HCT116 (cell line): ENCODE measurements at regions not wholly inside any gene's neighbourhood (a gene's known extent, or its start where the extent isn't known, plus 50 kb on each side); places are given as distances from the start of the nearest gene placed in this dataset.

ENCODE experiments used
- ATAC-seq: fragments of 200-7000 bp; cut with Tn5 transposase; 2 replicates; pipeline ENCODE4 v1.9.1; 2020; ENCODE audit warnings: mild to moderate bottlenecking, moderate library complexity
- BruUV-seq: library from RNA; stranded (reverse); fragments of 400-500 nt; replicated peaks from 2 replicates; lab custom pipeline; 2021; lab: Mats Ljungman, UMichigan
- CTCF ChIA-PET: fragments of 300-600 bp; sonication (Branson Sonifier 250); formaldehyde crosslinking; loops from one replicate; lab custom pipeline; 2021; ENCODE audit warnings: antibody characterized with exemption; lab: Charles Lee
- POLR2A ChIA-PET: fragments of 300-600, 350-600 bp; sonication (Branson Sonifier 250); formaldehyde crosslinking; loops from one replicate; lab custom pipeline; 2021; ENCODE audit warnings: antibody characterized with exemption; lab: Charles Lee
- RAD21 ChIA-PET, 2 experiments: fragments of 300-600 bp; sonication (Branson Sonifier 250); formaldehyde crosslinking; loops; one replicate each; lab custom pipeline; 2023; ENCODE audit warnings: low total read pairs in 2 of 2; ENCODE audit not compliant: uncharacterized antibody in 2 of 2, unreplicated experiment in 2 of 2, low non-redundant PET in 1 of 2; lab: Charles Lee
- DNase-seq: peaks from one replicate; pipeline ENCODE4 v3.0.0-alpha.2; 2010; ENCODE audit warnings: low read depth, low spot score
- H2AFZ ChIP-seq: fragments of 200-600 bp; shearing (Covaris generic), sonication (generic); 2 replicates; pipeline ENCODE4 v1.6.1; 2017; ENCODE audit warnings: low read depth, mixed run types, mixed read lengths, antibody characterized with exemption, low read length; ENCODE audit not compliant: poor library complexity, severe bottlenecking
- H3K27ac ChIP-seq: 2 replicates; pipeline ENCODE4 v1.5.1; 2012; ENCODE audit warnings: low read depth, low read length
- H3K27me3 ChIP-seq: fragments of 200-600 bp; sonication (generic); 2 replicates; pipeline ENCODE4 v1.6.1; 2016; ENCODE audit warnings: mixed run types, low read length, mixed read lengths; ENCODE audit not compliant: insufficient read depth
- H3K36me3 ChIP-seq, 2 experiments: fragments of 200-500 bp in 1 of 2; fragments of 200-600 bp in 1 of 2; sonication (Bioruptor generic) in 1 of 2; sonication (generic) in 1 of 2; 2 replicates each; pipeline versions ENCODE4 v1.5.1 to v1.6.1; 2014 to 2016; ENCODE audit warnings: low read length in 2 of 2, inconsistent platforms in 1 of 2, mixed read lengths in 1 of 2, mixed run types in 1 of 2; ENCODE audit not compliant: insufficient read depth in 2 of 2, control insufficient read depth in 1 of 2
- H3K4me1 ChIP-seq, 2 experiments: fragments of 200-600 bp in 1 of 2; sonication (generic) in 1 of 2; 2 replicates each; pipeline versions ENCODE4 v1.5.1 to v1.6.1; 2012 to 2017; ENCODE audit warnings: low read length in 2 of 2, inconsistent platforms in 1 of 2, mild to moderate bottlenecking in 1 of 2, mixed read lengths in 1 of 2, mixed run types in 1 of 2, moderate library complexity in 1 of 2; ENCODE audit not compliant: insufficient read depth in 2 of 2, control insufficient read depth in 1 of 2
- H3K4me2 ChIP-seq: fragments of 200-600 bp; sonication (generic); 2 replicates; pipeline ENCODE4 v1.6.1; 2017; ENCODE audit warnings: mixed run types, low read length, mixed read lengths
- H3K4me3 ChIP-seq, 2 experiments: fragments of 200-600 bp in 1 of 2; sonication (generic) in 1 of 2; replicated peaks in 1 of 2; 2 replicates each; pipeline ENCODE4 v1.5.1; 2011 to 2016; ENCODE audit warnings: low read length in 2 of 2, control low read depth in 1 of 2, low read depth in 1 of 2, mild to moderate bottlenecking in 1 of 2, mixed read lengths in 1 of 2, mixed run types in 1 of 2
- H3K79me2 ChIP-seq: fragments of 200-600 bp; sonication (generic); 2 replicates; pipeline ENCODE4 v1.6.1; 2017; ENCODE audit warnings: mild to moderate bottlenecking, mixed run types, low read length, moderate library complexity, mixed read lengths; ENCODE audit not compliant: insufficient read depth
- H3K9ac ChIP-seq: fragments of 200-600 bp; sonication (generic); 2 replicates; pipeline ENCODE4 v1.6.1; 2016; ENCODE audit warnings: low read length, mixed read lengths
- H3K9me2 ChIP-seq: fragments of 200-600 bp; sonication (generic), shearing (Covaris generic); 2 replicates; pipeline ENCODE4 v1.6.1; 2017; ENCODE audit warnings: mixed run types, mild to moderate bottlenecking, moderate library complexity; ENCODE audit not compliant: insufficient read depth
- H3K9me3 ChIP-seq, 2 experiments: fragments of 200-500 bp in 1 of 2; fragments of 200-600 bp in 1 of 2; sonication (Bioruptor generic) in 1 of 2; sonication (generic) in 1 of 2; 2 replicates each; pipeline ENCODE4 v1.6.1; 2014 to 2017; ENCODE audit warnings: low read length in 2 of 2, mixed read lengths in 2 of 2, inconsistent platforms in 1 of 2, low read depth in 1 of 2, mild to moderate bottlenecking in 1 of 2, mixed run types in 1 of 2, moderate library complexity in 1 of 2; ENCODE audit not compliant: control insufficient read depth in 1 of 2, insufficient read depth in 1 of 2
- H4K20me1 ChIP-seq: fragments of 200-600 bp; sonication (generic), shearing (Covaris generic); 2 replicates; pipeline ENCODE4 v1.6.1; 2017; ENCODE audit warnings: mixed run types, mild to moderate bottlenecking, moderate library complexity; ENCODE audit not compliant: insufficient read depth
- CBX3 ChIP-seq: IDR thresholded peaks from 2 replicates; pipeline ENCODE4 v1.6.1; 2012; ENCODE audit warnings: low read depth
- CEBPB ChIP-seq: IDR thresholded peaks from 2 replicates; pipeline ENCODE4 v1.6.1; 2012; ENCODE audit warnings: low read depth
- EGR1 ChIP-seq: IDR thresholded peaks from 2 replicates; pipeline ENCODE4 v1.6.1; 2012; ENCODE audit warnings: low read depth
- ELF1 ChIP-seq: IDR thresholded peaks from 2 replicates; pipeline ENCODE4 v1.6.1; 2012; ENCODE audit warnings: low read depth, borderline replicate concordance
- EZH2 ChIP-seq: fragments of 200-600 bp; sonication (generic); IDR thresholded peaks from 2 replicates; pipeline ENCODE4 v1.6.1; 2017; ENCODE audit warnings: antibody characterized with exemption, mixed run types
- FOSL1 ChIP-seq: IDR thresholded peaks from 2 replicates; pipeline ENCODE4 v1.6.1; 2012; ENCODE audit warnings: low read depth
- JUND ChIP-seq: IDR thresholded peaks from 2 replicates; pipeline ENCODE4 v1.6.1; 2012
- POLR2AphosphoS5 ChIP-seq: IDR thresholded peaks from 2 replicates; pipeline ENCODE4 v1.6.1; 2011; ENCODE audit warnings: mild to moderate bottlenecking, low read depth, low read length, moderate library complexity
- RAD21 ChIP-seq: IDR thresholded peaks from 2 replicates; pipeline ENCODE4 v1.6.1; 2012; ENCODE audit warnings: low read depth, mild to moderate bottlenecking
- SIN3A ChIP-seq: IDR thresholded peaks from 2 replicates; pipeline ENCODE4 v1.6.1; 2012; ENCODE audit warnings: low read depth
- YY1 ChIP-seq: IDR thresholded peaks from 2 replicates; pipeline ENCODE4 v1.6.1; 2011; ENCODE audit warnings: low read length, low read depth, moderate library complexity, mild to moderate bottlenecking; ENCODE audit not compliant: insufficient replicate concordance; ENCODE audit errors: extremely low read depth
- intact Hi-C: fragments of 100-400 bp; cut with micrococcal nuclease; formaldehyde crosslinking; loops from 2 replicates; pipeline ENCODE4 v1.10.0; 2022
- TF ChIP-seq, protein P1 (sequence below): IDR thresholded peaks from 2 replicates; pipeline ENCODE4 v1.6.1; 2012
- TF ChIP-seq, protein P2 (sequence below): IDR thresholded peaks from 2 replicates; pipeline ENCODE4 v1.6.1; 2012
- TF ChIP-seq, protein P3 (sequence below): IDR thresholded peaks from 2 replicates; pipeline ENCODE4 v1.6.1; 2011; ENCODE audit warnings: mild to moderate bottlenecking, low read length, moderate library complexity; ENCODE audit not compliant: insufficient replicate concordance; ENCODE audit errors: extremely low read depth
- TF ChIP-seq, protein P4 (sequence below): IDR thresholded peaks from 2 replicates; pipeline ENCODE4 v1.6.1; 2012; ENCODE audit warnings: low read depth
- TF ChIP-seq, protein P5 (sequence below), 3 experiments: fragments of 200-600 bp in 1 of 3; sonication (generic) in 1 of 3; IDR thresholded peaks in 2 of 3; conservative IDR thresholded peaks in 1 of 3; 2 replicates each; pipeline ENCODE4 v1.5.1; 2012 to 2017; ENCODE audit warnings: low read depth in 2 of 3, low read length in 2 of 3, antibody characterized with exemption in 1 of 3, borderline replicate concordance in 1 of 3, control low read depth in 1 of 3, mild to moderate bottlenecking in 1 of 3, mixed read lengths in 1 of 3, mixed run types in 1 of 3, moderate library complexity in 1 of 3; ENCODE audit not compliant: insufficient read depth in 1 of 3

DNA sequence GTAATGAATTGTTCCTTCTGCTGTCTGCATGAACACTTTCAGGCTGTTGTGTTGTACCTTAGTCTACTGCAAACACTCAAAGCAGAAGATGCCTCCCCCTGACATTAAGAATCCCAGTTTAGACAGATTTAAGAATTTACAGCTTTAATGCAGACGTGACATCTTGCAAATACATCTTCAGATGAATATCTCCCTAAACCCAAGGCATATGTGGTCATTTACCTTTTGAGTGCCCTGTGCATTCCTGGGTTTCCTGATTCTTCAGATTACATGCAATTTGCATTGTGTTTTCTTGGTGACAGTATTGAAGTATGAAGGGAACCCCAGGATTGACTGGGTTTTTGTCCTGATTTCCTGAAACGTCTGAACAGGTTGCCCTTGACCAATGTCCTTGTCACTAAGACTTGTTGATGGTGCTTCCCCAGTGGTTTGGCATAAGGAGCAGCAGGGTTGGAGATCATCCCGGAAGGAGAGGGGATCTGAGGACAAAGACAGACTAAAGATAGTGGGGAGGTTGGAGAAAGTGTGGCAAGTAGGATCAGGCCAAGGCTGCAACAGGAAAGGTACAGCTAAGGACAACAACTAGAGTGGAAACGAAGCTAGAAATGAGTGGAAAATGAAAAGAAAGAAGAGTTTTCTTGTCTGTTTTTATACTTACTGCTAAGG is 123.8 kb upstream of the RHOBTB1 start:
- DNase-seq, result no peak
- intact Hi-C loops, result no loop called here
- Histone ChIP-seq H3K4me1 (no peaks in the 10 kb centered on the region), H2AFZ (no peak overlapping the region), H4K20me1 (no peaks in the 10 kb centered on the region), H3K27me3 (no peaks in the 10 kb centered on the region), H3K4me2 (no peak overlapping the region)
- POLR2A ChIA-PET, result no interaction called here
- TF ChIP-seq RAD21 (no peak), CBX3 (no peak), CEBPB (no peak), SIN3A (no peak), FOSL1 (no peak), YY1 (no peak), EGR1 (no peak), POLR2AphosphoS5 (no peak), ELF1 (no peak), JUND (no peak), EZH2 (no peak)
- TF ChIP-seq, protein P1, sequence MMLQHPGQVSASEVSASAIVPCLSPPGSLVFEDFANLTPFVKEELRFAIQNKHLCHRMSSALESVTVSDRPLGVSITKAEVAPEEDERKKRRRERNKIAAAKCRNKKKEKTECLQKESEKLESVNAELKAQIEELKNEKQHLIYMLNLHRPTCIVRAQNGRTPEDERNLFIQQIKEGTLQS, result no peak
- TF ChIP-seq, protein P2, sequence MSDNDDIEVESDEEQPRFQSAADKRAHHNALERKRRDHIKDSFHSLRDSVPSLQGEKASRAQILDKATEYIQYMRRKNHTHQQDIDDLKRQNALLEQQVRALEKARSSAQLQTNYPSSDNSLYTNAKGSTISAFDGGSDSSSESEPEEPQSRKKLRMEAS, result no peak
- TF ChIP-seq, protein P3, sequence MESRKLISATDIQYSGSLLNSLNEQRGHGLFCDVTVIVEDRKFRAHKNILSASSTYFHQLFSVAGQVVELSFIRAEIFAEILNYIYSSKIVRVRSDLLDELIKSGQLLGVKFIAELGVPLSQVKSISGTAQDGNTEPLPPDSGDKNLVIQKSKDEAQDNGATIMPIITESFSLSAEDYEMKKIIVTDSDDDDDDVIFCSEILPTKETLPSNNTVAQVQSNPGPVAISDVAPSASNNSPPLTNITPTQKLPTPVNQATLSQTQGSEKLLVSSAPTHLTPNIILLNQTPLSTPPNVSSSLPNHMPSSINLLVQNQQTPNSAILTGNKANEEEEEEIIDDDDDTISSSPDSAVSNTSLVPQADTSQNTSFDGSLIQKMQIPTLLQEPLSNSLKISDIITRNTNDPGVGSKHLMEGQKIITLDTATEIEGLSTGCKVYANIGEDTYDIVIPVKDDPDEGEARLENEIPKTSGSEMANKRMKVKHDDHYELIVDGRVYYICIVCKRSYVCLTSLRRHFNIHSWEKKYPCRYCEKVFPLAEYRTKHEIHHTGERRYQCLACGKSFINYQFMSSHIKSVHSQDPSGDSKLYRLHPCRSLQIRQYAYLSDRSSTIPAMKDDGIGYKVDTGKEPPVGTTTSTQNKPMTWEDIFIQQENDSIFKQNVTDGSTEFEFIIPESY, result no peak
- TF ChIP-seq, protein P4, sequence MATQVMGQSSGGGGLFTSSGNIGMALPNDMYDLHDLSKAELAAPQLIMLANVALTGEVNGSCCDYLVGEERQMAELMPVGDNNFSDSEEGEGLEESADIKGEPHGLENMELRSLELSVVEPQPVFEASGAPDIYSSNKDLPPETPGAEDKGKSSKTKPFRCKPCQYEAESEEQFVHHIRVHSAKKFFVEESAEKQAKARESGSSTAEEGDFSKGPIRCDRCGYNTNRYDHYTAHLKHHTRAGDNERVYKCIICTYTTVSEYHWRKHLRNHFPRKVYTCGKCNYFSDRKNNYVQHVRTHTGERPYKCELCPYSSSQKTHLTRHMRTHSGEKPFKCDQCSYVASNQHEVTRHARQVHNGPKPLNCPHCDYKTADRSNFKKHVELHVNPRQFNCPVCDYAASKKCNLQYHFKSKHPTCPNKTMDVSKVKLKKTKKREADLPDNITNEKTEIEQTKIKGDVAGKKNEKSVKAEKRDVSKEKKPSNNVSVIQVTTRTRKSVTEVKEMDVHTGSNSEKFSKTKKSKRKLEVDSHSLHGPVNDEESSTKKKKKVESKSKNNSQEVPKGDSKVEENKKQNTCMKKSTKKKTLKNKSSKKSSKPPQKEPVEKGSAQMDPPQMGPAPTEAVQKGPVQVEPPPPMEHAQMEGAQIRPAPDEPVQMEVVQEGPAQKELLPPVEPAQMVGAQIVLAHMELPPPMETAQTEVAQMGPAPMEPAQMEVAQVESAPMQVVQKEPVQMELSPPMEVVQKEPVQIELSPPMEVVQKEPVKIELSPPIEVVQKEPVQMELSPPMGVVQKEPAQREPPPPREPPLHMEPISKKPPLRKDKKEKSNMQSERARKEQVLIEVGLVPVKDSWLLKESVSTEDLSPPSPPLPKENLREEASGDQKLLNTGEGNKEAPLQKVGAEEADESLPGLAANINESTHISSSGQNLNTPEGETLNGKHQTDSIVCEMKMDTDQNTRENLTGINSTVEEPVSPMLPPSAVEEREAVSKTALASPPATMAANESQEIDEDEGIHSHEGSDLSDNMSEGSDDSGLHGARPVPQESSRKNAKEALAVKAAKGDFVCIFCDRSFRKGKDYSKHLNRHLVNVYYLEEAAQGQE, result no peak
- TF ChIP-seq, protein P5, sequence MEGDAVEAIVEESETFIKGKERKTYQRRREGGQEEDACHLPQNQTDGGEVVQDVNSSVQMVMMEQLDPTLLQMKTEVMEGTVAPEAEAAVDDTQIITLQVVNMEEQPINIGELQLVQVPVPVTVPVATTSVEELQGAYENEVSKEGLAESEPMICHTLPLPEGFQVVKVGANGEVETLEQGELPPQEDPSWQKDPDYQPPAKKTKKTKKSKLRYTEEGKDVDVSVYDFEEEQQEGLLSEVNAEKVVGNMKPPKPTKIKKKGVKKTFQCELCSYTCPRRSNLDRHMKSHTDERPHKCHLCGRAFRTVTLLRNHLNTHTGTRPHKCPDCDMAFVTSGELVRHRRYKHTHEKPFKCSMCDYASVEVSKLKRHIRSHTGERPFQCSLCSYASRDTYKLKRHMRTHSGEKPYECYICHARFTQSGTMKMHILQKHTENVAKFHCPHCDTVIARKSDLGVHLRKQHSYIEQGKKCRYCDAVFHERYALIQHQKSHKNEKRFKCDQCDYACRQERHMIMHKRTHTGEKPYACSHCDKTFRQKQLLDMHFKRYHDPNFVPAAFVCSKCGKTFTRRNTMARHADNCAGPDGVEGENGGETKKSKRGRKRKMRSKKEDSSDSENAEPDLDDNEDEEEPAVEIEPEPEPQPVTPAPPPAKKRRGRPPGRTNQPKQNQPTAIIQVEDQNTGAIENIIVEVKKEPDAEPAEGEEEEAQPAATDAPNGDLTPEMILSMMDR (IDR thresholded peaks at IDR 0.05 in 2 of 3, conservative IDR thresholded peaks at IDR 0.05 in 1 of 3; ENCODE audit: borderline replicate concordance in 1 of 3, insufficient read depth in 1 of 3, low read depth in 2 of 3, low read length in 2 of 3), result no peak
- TF ChIP-seq, all 23 proteins: peak for 0
- ChIA-PET CTCF (no interaction called here), RAD21 (no interaction called here)
- Histone ChIP-seq H3K9me3 (no peaks in the 10 kb centered on the region), H3K27ac (no peak overlapping the region), H3K9ac (no peak overlapping the region), H3K9me2 (no peaks in the 10 kb centered on the region), H3K36me3 (no peaks in the 10 kb centered on the region), H3K79me2 (no peaks in the 10 kb centered on the region), H3K4me3 (no peak overlapping the region)
- ATAC-seq, result no peak
- BruUV-seq, result no TSS peak
